ENCODE measurements at regions not wholly inside any gene's neighbourhood (a gene's known extent, or its start where the extent isn't known, plus 50 kb on each side); places are given as distances from the start of the nearest gene placed in this dataset.

- TF ChIP-seq, protein P1, sequence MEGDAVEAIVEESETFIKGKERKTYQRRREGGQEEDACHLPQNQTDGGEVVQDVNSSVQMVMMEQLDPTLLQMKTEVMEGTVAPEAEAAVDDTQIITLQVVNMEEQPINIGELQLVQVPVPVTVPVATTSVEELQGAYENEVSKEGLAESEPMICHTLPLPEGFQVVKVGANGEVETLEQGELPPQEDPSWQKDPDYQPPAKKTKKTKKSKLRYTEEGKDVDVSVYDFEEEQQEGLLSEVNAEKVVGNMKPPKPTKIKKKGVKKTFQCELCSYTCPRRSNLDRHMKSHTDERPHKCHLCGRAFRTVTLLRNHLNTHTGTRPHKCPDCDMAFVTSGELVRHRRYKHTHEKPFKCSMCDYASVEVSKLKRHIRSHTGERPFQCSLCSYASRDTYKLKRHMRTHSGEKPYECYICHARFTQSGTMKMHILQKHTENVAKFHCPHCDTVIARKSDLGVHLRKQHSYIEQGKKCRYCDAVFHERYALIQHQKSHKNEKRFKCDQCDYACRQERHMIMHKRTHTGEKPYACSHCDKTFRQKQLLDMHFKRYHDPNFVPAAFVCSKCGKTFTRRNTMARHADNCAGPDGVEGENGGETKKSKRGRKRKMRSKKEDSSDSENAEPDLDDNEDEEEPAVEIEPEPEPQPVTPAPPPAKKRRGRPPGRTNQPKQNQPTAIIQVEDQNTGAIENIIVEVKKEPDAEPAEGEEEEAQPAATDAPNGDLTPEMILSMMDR (IDR thresholded peaks at IDR 0.05; ENCODE audit: insufficient read depth, low read length), result no peak
- no peak for TF ChIP-seq POLR2AphosphoS5 (IDR thresholded peaks at IDR 0.05; ENCODE audit: low read depth)
These were observed 61.7 kb upstream of the KLF6 start for GRCh38 chr10:3846736-3847135.
